HT1080 (cell line): ENCODE measurements at regions not wholly inside any gene's neighbourhood (a gene's known extent, or its start where the extent isn't known, plus 50 kb on each side); places are given as distances from the start of the nearest gene placed in this dataset.
A peak's percentile ranks its signal among the peaks of the same experiment; 100 is the strongest.
"Not testable (repeated sequence)": the region's sequence is repeated elsewhere in the genome, so short reads cannot be mapped to it uniquely, and the experiment has no call there.

Source experiments
- DNase-seq: peaks from one replicate; pipeline ENCODE4 v3.0.0-alpha.2; 2015; ENCODE audit warnings: low read depth

GRCh38 chr2:67166511-67166910 lies 230.6 kb upstream of the ETAA1 start:
- not testable (repeated sequence) for DNase-seq

- peak; percentile 39 for DNase-seq
Observed at GRCh38 chr2:67169417-67170140, 227.6 kb upstream of the ETAA1 start.

GRCh38 chr2:67179526-67179925 lies 217.6 kb upstream of the ETAA1 start:
- DNase-seq: no peak

- no peak for DNase-seq
Observed at GRCh38 chr2:67180841-67181240, 216.3 kb upstream of the ETAA1 start.

GRCh38 chr2:67182884-67183283 lies 214.2 kb upstream of the ETAA1 start:
- DNase-seq: no peak

- DNase-seq: no peak
Observed at GRCh38 chr2:67186326-67186725, 210.8 kb upstream of the ETAA1 start.

- DNase-seq: peak; percentile 48
Observed at GRCh38 chr2:67186871-67187270, 210.3 kb upstream of the ETAA1 start.

- DNase-seq: not testable (repeated sequence)
Observed at GRCh38 chr2:67195327-67195726, 201.8 kb upstream of the ETAA1 start.

- no peak for DNase-seq
Observed at GRCh38 chr2:67201521-67201920, 195.6 kb upstream of the ETAA1 start.

GRCh38 chr2:67204349-67204748 lies 192.8 kb upstream of the ETAA1 start:
- no peak for DNase-seq

- no peak for DNase-seq
Observed at GRCh38 chr2:67208887-67209500, 188.1 kb upstream of the ETAA1 start.

GRCh38 chr2:67210430-67210829 lies 186.7 kb upstream of the ETAA1 start:
- DNase-seq: peak; percentile 5

- DNase-seq: no peak
Observed at GRCh38 chr2:67212203-67212602, 184.9 kb upstream of the ETAA1 start.

GRCh38 chr2:67213270-67213670 lies 183.9 kb upstream of the ETAA1 start:
- no peak for DNase-seq

GRCh38 chr2:67213677-67214402 lies 183.3 kb upstream of the ETAA1 start:
- no peak for DNase-seq

- DNase-seq: no peak
Observed at GRCh38 chr2:67214585-67215185, 182.4 kb upstream of the ETAA1 start.

GRCh38 chr2:67215214-67216055 lies 181.7 kb upstream of the ETAA1 start:
- peak; percentile 77 for DNase-seq

GRCh38 chr2:67216103-67216502 lies 181.0 kb upstream of the ETAA1 start:
- DNase-seq: no peak

GRCh38 chr2:67216881-67217280 lies 180.3 kb upstream of the ETAA1 start:
- DNase-seq: no peak

GRCh38 chr2:67217398-67217797 lies 179.7 kb upstream of the ETAA1 start:
- no peak for DNase-seq

GRCh38 chr2:67218056-67218455 lies 179.1 kb upstream of the ETAA1 start:
- no peak for DNase-seq
